Sigmoid colon (tissue), 6 donors: ENCODE measurements at regions not wholly inside any gene's neighbourhood (a gene's known extent, or its start where the extent isn't known, plus 50 kb on each side); places are given as distances from the start of the nearest gene placed in this dataset.
"Not testable (repeated sequence)": the region's sequence is repeated elsewhere in the genome, so short reads cannot be mapped to it uniquely, and the experiment has no call there.

Source experiments
- DNase-seq: peaks from one replicate; pipeline ENCODE4 v3.0.0-alpha.2; 2019
- H3K27ac ChIP-seq, 4 donors: fragments of 200-600 bp; sonication (generic); one replicate each; pipeline ENCODE4 v1.5.1; 2016 to 2019; ENCODE audit warnings: mild to moderate bottlenecking in 1 of 4
- H3K27me3 ChIP-seq, 3 donors: fragments of 200-600 bp; sonication (generic); one replicate each; pipeline ENCODE4 v1.5.1; 2019; ENCODE audit warnings: mild to moderate bottlenecking in 1 of 3
- H3K36me3 ChIP-seq, 4 donors: fragments of 200-600 bp; sonication (generic); one replicate each; pipeline ENCODE4 v1.5.1; 2016 to 2019
- H3K4me1 ChIP-seq, 4 donors: fragments of 200-600 bp; sonication (generic); one replicate each; pipeline ENCODE4 v1.5.1; 2017 to 2019
- H3K4me3 ChIP-seq, 4 donors: fragments of 200-600 bp; sonication (generic); one replicate each; pipeline ENCODE4 v1.5.1; 2017 to 2019; ENCODE audit warnings: mild to moderate bottlenecking in 2 of 4, moderate library complexity in 1 of 4
- H3K9me3 ChIP-seq, 4 donors: fragments of 200-600 bp in 3 of 4; sonication (generic) in 3 of 4; one replicate each; pipeline versions ENCODE4 v1.5.1 to v1.6.1; 2013 to 2019
- CTCF ChIP-seq, 4 experiments: fragments of 450-650 bp in 3 of 4; fragments of 200-600 bp in 1 of 4; IDR thresholded peaks; one replicate each; pipeline ENCODE4 v1.5.1; 2016 to 2019; ENCODE audit warnings: antibody characterized with exemption in 4 of 4, mild to moderate bottlenecking in 3 of 4, moderate library complexity in 2 of 4
- EP300 ChIP-seq, 4 donors: sonication (generic); formaldehyde crosslinking; IDR thresholded peaks; one replicate each; pipeline ENCODE4 v1.6.1; 2017; ENCODE audit warnings: antibody characterized with exemption in 4 of 4
- POLR2A ChIP-seq, 2 donors: fragments of 450-650 bp; IDR thresholded peaks; one replicate each; pipeline ENCODE4 v1.6.1; 2016; ENCODE audit warnings: antibody characterized with exemption in 2 of 2, mild to moderate bottlenecking in 2 of 2, moderate library complexity in 2 of 2
- POLR2AphosphoS5 ChIP-seq, 4 donors: sonication (generic); formaldehyde crosslinking; IDR thresholded peaks; one replicate each; pipeline ENCODE4 v1.6.1; 2017; ENCODE audit warnings: antibody characterized with exemption in 4 of 4
- WGBS, 2 donors: extraction: QIAGEN DNeasy Blood & Tissue Kit; methylation state at CpG; one replicate each; pipeline ENCODE4 v1.1.7; 2013; 5-methylcytosine and 5-hydroxymethylcytosine counted together
- intact Hi-C: fragments of 100-400 bp; cut with DNase I; formaldehyde crosslinking; loops from one replicate; pipeline ENCODE4 v1.15.1; 2023
- donor health status: healthy with polysubstance abuse.
- donor health status: healthy.

- intact Hi-C loops = no loop called here
- Histone ChIP-seq H3K27me3 (no peaks in the 10 kb centered on the region), H3K36me3 (no peaks in the 10 kb centered on the region), H3K9me3 (peaks cover 0 to 11% (median 0%) of the 10 kb centered on the region in 4 donors), H3K4me1 (no peaks in the 10 kb centered on the region), H3K4me3 (no peak overlapping the region), H3K27ac (no peak overlapping the region)
- WGBS, 2 donors = 68 to 70% methylated on average over 10 of the region's 10 CpGs
- TF ChIP-seq CTCF (IDR thresholded peaks at IDR 0.05) = no peak
- TF ChIP-seq POLR2A (IDR thresholded peaks at IDR 0.05) = no peak
- TF ChIP-seq EP300 (IDR thresholded peaks at IDR 0.05) = no peak
- TF ChIP-seq POLR2AphosphoS5 (IDR thresholded peaks at IDR 0.05) = no peak
- no peak for DNase-seq
These were observed 61.3 kb upstream of the RESF1 start for GRCh38 chr12:31897781-31898503.

DNA sequence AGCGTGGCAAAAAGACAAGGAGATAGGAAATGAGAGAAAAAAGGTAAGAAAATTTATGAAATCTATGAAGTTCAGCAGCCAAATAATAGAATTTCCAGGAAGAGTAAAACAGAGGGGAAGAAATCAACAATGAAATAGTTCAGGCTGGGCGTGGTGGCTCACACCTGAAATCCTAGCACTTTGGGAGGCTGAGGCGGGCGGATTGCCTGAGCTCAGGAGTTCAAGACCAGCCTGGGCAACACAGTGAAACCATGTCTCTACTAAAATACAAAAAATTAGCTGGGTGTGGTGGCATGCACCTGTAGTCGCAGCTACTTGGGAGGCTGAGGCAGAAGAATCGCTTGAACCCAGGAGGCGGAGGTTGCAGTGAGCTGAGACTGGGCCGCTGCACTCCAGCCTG is 62.1 kb upstream of the RESF1 start:
- H3K36me3 ChIP-seq, DNase-seq, H3K4me1 ChIP-seq, H3K27me3 ChIP-seq, H3K4me3 ChIP-seq, intact Hi-C loops: not testable (repeated sequence)
- whole genome bisulfite sequencing, 2 donors = 72 to 83% methylated on average over 8 of the region's 8 CpGs
- Histone ChIP-seq H3K9me3 (peaks cover 0 to 11% (median 0%) of the 10 kb centered on the region in 4 donors), H3K27ac (peak overlapping the region in 1 of 4 donors; percentile 34)

DNA sequence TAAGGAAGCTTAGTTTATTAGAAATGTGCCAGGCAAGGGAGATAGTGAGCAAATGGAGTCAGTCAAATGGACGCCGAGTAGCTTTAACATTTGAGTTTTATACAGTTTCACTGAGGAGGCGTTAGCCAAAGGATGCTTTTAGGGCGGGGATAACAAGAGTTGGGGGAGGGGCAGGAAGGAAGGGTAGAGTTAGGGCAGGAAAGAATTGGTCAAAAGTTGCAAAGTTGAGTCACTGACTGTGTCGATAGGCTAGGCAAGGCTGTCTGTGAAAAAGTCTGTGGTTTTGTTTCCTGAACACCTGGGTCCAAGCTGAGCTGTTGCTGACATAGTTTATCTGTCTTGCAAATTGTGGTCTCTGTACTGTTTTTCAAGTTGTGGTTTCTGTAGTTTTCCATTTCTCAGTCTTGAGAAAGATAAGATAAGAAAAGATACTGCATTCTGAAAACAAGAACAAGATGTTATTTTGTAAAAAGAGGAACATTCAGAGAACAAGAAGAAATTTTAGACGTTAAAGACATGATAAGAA is 62.6 kb upstream of the RESF1 start:
- TF ChIP-seq EP300 (IDR thresholded peaks at IDR 0.05) = no peak
- TF ChIP-seq POLR2AphosphoS5 (IDR thresholded peaks at IDR 0.05) = no peak
- no peak overlapping the region for H3K4me3 ChIP-seq
- peaks cover 0 to 11% (median 0%) of the 10 kb centered on the region in 4 donors for H3K9me3 ChIP-seq
- H3K27ac ChIP-seq = no peak overlapping the region
- no peak for DNase-seq
- no peaks in the 10 kb centered on the region for H3K27me3 ChIP-seq
- no peaks in the 10 kb centered on the region for H3K4me1 ChIP-seq
- no peaks in the 10 kb centered on the region for H3K36me3 ChIP-seq
- intact Hi-C loops = no loop called here
- WGBS, 2 donors = 29 to 61% methylated on average over 6 of the region's 6 CpGs

DNA sequence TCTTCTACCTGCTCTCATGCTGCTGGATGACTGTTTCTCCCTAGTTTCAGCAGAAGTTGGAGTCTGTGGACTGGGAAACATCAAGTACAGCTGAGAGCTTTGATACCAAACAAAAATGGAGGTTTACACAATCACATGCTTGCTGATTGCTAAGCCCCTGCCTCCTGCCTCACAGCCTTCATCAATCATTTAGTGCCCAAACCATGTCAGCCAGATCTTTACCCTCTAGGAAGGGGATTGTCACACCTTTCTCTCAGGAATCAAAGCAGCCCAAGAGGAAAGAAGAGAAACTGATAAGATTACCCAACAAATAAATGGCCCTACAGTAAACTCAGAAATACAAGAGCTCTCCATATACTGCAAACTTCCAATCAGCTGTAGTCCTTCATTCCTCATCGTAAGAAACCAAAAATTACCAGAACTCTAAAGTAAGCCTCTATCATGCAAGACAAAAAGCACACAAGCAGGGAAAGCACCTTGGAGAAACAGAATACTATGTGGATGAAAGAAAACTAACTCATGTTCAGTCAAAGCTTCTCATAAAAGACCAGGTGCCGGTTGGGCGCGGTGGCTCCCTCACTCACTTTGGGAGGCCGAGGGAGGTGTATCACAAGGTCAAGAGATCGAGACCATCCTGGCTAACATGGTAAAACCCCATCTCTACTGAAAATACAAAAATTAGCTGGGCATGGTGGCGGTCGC is 63.6 kb upstream of the RESF1 start:
- TF ChIP-seq CTCF (IDR thresholded peaks at IDR 0.05) (no peak), POLR2AphosphoS5 (IDR thresholded peaks at IDR 0.05) (no peak), POLR2A (IDR thresholded peaks at IDR 0.05) (no peak), EP300 (IDR thresholded peaks at IDR 0.05) (no peak)
- no peak overlapping the region for H3K27ac ChIP-seq

DNA sequence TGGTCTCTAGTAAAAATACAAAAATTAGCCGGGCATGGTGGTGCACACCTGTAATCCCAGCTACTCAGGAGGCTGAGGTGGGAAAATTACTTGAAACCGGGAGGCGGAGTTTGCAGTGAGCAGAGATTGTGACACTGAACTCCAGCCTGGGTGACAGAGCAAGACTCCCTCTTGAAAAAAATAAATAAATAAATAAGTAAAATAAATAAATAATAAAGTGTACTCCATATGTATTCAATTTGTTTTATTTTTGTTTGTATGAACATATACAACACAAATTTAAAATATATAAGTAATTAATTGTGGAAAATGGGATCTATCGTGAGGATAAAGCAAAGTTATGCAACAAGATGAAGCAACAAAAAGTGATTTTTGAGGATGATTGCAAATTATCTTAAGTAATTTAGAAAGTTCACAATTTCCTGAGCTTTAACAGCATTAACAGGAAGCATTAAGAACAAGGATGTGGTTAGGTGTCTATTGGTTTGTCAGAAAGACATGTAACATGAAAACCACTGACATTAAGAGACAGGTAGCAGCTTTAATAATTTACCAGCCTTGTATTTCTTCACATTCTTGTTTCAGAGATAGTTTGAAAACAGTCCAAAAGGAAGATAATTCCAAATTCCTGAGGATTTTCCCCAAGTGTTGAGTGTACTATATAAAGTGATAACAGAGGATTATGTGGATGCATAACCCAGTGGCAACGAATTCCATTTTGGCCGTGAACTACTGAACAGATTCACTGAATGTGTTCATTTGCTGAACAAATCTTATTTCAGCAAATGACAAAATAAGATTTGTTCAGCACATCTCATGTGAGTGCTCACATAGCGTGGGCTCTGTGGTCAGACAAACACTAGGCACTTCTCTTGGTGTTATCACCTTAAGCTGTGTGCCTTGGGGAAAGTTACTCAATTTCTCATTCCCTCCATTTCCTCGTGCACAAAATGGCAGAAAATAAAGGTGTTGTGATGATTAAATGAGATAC is 68.6 kb upstream of the RESF1 start:
- Histone ChIP-seq H3K27me3 (no peaks in the 10 kb centered on the region), H3K36me3 (no peaks in the 10 kb centered on the region), H3K4me1 (no peaks in the 10 kb centered on the region), H3K4me3 (no peak overlapping the region), H3K9me3 (peaks cover 0 to 11% (median 0%) of the 10 kb centered on the region in 4 donors), H3K27ac (no peak overlapping the region)
- WGBS, 2 donors = 68 to 86% methylated on average over 8 of the region's 8 CpGs
- intact Hi-C loops = no loop called here
- no peak for DNase-seq
- TF ChIP-seq POLR2AphosphoS5 (IDR thresholded peaks at IDR 0.05) (no peak), EP300 (IDR thresholded peaks at IDR 0.05) (no peak), CTCF (IDR thresholded peaks at IDR 0.05) (no peak), POLR2A (IDR thresholded peaks at IDR 0.05) (no peak)

More for the DNA sequence above, 63.6 kb upstream of the RESF1 start:
- H3K4me1 ChIP-seq = no peaks in the 10 kb centered on the region
- no peaks in the 10 kb centered on the region for H3K36me3 ChIP-seq
- DNase-seq = no peak
- peaks cover 0 to 11% (median 0%) of the 10 kb centered on the region in 4 donors for H3K9me3 ChIP-seq
- intact Hi-C loops = no loop called here
- no peak overlapping the region for H3K4me3 ChIP-seq
- no peaks in the 10 kb centered on the region for H3K27me3 ChIP-seq
- 91 to 94% methylated on average over 8 of the region's 8 CpGs for WGBS, 2 donors
